ENCODE measurements at regions not wholly inside any gene's neighbourhood (a gene's known extent, or its start where the extent isn't known, plus 50 kb on each side); places are given as distances from the start of the nearest gene placed in this dataset.

- TF ChIP-seq POLR2A (IDR thresholded peaks at IDR 0.05) (no peak), POLR2AphosphoS5 (IDR thresholded peaks at IDR 0.05) (no peak)
- TF ChIP-seq, protein P1, sequence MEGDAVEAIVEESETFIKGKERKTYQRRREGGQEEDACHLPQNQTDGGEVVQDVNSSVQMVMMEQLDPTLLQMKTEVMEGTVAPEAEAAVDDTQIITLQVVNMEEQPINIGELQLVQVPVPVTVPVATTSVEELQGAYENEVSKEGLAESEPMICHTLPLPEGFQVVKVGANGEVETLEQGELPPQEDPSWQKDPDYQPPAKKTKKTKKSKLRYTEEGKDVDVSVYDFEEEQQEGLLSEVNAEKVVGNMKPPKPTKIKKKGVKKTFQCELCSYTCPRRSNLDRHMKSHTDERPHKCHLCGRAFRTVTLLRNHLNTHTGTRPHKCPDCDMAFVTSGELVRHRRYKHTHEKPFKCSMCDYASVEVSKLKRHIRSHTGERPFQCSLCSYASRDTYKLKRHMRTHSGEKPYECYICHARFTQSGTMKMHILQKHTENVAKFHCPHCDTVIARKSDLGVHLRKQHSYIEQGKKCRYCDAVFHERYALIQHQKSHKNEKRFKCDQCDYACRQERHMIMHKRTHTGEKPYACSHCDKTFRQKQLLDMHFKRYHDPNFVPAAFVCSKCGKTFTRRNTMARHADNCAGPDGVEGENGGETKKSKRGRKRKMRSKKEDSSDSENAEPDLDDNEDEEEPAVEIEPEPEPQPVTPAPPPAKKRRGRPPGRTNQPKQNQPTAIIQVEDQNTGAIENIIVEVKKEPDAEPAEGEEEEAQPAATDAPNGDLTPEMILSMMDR (IDR thresholded peaks at IDR 0.05) = no peak
Measured at GRCh38 chr10:90432866-90433265, 425.0 kb downstream of the HTR7 start.
